Naive B cell (primary cell): ENCODE measurements at regions not wholly inside any gene's neighbourhood (a gene's known extent, or its start where the extent isn't known, plus 50 kb on each side); places are given as distances from the start of the nearest gene placed in this dataset.
"Not testable (repeated sequence)": the region's sequence is repeated elsewhere in the genome, so short reads cannot be mapped to it uniquely, and the experiment has no call there.

Source experiments
- ATAC-seq, 2 donors: fragments of 150-1000 bp; cut with Tn5 transposase; 2 replicates each; pipeline ENCODE4 v1.10.0; 2021; ENCODE audit warnings: low read depth in 2 of 2, mild to moderate bottlenecking in 2 of 2, moderate library complexity in 2 of 2
- DNase-seq: peaks from one replicate; pipeline ENCODE4 v3.0.0; 2022
- H3K27ac Mint-ChIP-seq, 6 donors: one replicate each; pipeline ENCODE4 v1.8.0; 2020 to 2022; ENCODE audit warnings: mild to moderate bottlenecking in 6 of 6, mixed read lengths in 6 of 6, moderate library complexity in 5 of 6, inconsistent platforms in 2 of 6
- H3K27me3 Mint-ChIP-seq, 3 donors: one replicate each; pipeline ENCODE4 v1.8.0; 2021 to 2022; ENCODE audit warnings: mixed read lengths in 3 of 3, mild to moderate bottlenecking in 1 of 3
- H3K36me3 Mint-ChIP-seq, 2 donors: one replicate each; pipeline ENCODE4 v1.8.0; 2020 to 2022; ENCODE audit warnings: mixed read lengths in 2 of 2, inconsistent platforms in 1 of 2, mild to moderate bottlenecking in 1 of 2
- H3K4me1 Mint-ChIP-seq, 3 donors: one replicate each; pipeline ENCODE4 v1.8.0; 2020 to 2022; ENCODE audit warnings: mixed read lengths in 3 of 3, inconsistent platforms in 1 of 3, mild to moderate bottlenecking in 1 of 3, moderate library complexity in 1 of 3
- H3K4me3 Mint-ChIP-seq, 8 donors: one replicate each; pipeline ENCODE4 v1.8.0; 2020 to 2022; ENCODE audit warnings: mild to moderate bottlenecking in 8 of 8, mixed read lengths in 8 of 8, moderate library complexity in 8 of 8, inconsistent platforms in 2 of 8
- H3K9me3 Mint-ChIP-seq, 7 donors: one replicate each; pipeline ENCODE4 v1.8.0; 2020 to 2022; ENCODE audit warnings: mixed read lengths in 7 of 7, mild to moderate bottlenecking in 5 of 7, inconsistent platforms in 2 of 7, moderate library complexity in 1 of 7

- H3K27ac Mint-ChIP-seq: no peak overlapping the region
- DNase-seq (no peak), ATAC-seq (no peak)
- no peaks in the 10 kb centered on the region for H3K27me3 Mint-ChIP-seq
- H3K4me1 Mint-ChIP-seq: no peaks in the 10 kb centered on the region
- no peaks in the 10 kb centered on the region for H3K36me3 Mint-ChIP-seq
- H3K4me3 Mint-ChIP-seq: no peak overlapping the region
- H3K9me3 Mint-ChIP-seq: peaks cover 0 to 9% (median 3%) of the 10 kb centered on the region in 7 donors
These were observed 674.2 kb upstream of the MANEA start for GRCh38 chr6:94902974-94903628.

- Mint-ChIP-seq H3K27ac (no peak overlapping the region), H3K4me3 (no peak overlapping the region), H3K27me3 (no peaks in the 10 kb centered on the region), H3K9me3 (peaks cover 0 to 8% (median 0%) of the 10 kb centered on the region in 7 donors), H3K4me1 (no peaks in the 10 kb centered on the region), H3K36me3 (no peaks in the 10 kb centered on the region)
- DNase-seq (no peak), ATAC-seq (no peak)
These were observed 678.1 kb upstream of the MANEA start for GRCh38 chr6:94899191-94899590.

- H3K36me3 Mint-ChIP-seq: no peaks in the 10 kb centered on the region
- DNase-seq (no peak), ATAC-seq (no peak)
- H3K9me3 Mint-ChIP-seq: peaks cover 0 to 4% (median 0%) of the 10 kb centered on the region in 7 donors
- no peak overlapping the region for H3K4me3 Mint-ChIP-seq
- H3K4me1 Mint-ChIP-seq: no peaks in the 10 kb centered on the region
- H3K27me3 Mint-ChIP-seq: no peaks in the 10 kb centered on the region
- no peak overlapping the region for H3K27ac Mint-ChIP-seq
These were observed 683.0 kb upstream of the MANEA start for GRCh38 chr6:94894300-94894699.

- H3K4me3 Mint-ChIP-seq: no peak overlapping the region
- DNase-seq (no peak), ATAC-seq (no peak)
- H3K27me3 Mint-ChIP-seq: no peaks in the 10 kb centered on the region
- H3K4me1 Mint-ChIP-seq: no peaks in the 10 kb centered on the region
- H3K27ac Mint-ChIP-seq: no peak overlapping the region
- H3K36me3 Mint-ChIP-seq: no peaks in the 10 kb centered on the region
- peaks cover 0 to 4% (median 0%) of the 10 kb centered on the region in 7 donors for H3K9me3 Mint-ChIP-seq
These were observed 684.0 kb upstream of the MANEA start for GRCh38 chr6:94893327-94893726.

- not testable (repeated sequence) for ATAC-seq, H3K4me3 Mint-ChIP-seq, H3K9me3 Mint-ChIP-seq, H3K4me1 Mint-ChIP-seq, H3K27ac Mint-ChIP-seq, DNase-seq, H3K27me3 Mint-ChIP-seq, H3K36me3 Mint-ChIP-seq
These were observed 703.5 kb upstream of the MANEA start for GRCh38 chr6:94873819-94874218.

GRCh38 chr6:94862112-94862511 is 715.2 kb upstream of the MANEA start:
- Mint-ChIP-seq H3K36me3 (no peaks in the 10 kb centered on the region), H3K4me1 (no peaks in the 10 kb centered on the region), H3K4me3 (no peak overlapping the region), H3K27me3 (no peaks in the 10 kb centered on the region), H3K9me3 (peaks cover 0 to 2% (median 0%) of the 10 kb centered on the region in 7 donors), H3K27ac (no peak overlapping the region)
- no peak for ATAC-seq
- DNase-seq: no peak

- Mint-ChIP-seq H3K4me3 (no peak overlapping the region), H3K27me3 (no peaks in the 10 kb centered on the region), H3K4me1 (no peaks in the 10 kb centered on the region), H3K9me3 (peaks cover 0 to 2% (median 0%) of the 10 kb centered on the region in 7 donors), H3K27ac (no peak overlapping the region), H3K36me3 (no peaks in the 10 kb centered on the region)
- no peak for ATAC-seq
- no peak for DNase-seq
These were observed 717.4 kb upstream of the MANEA start for GRCh38 chr6:94859924-94860323.

- not testable (repeated sequence) for ATAC-seq, H3K4me3 Mint-ChIP-seq, DNase-seq
These were observed 720.3 kb upstream of the MANEA start for GRCh38 chr6:94856999-94857398.

GRCh38 chr6:94851329-94851728 is 726.0 kb upstream of the MANEA start:
- not testable (repeated sequence) for DNase-seq, H3K36me3 Mint-ChIP-seq, H3K27me3 Mint-ChIP-seq, H3K27ac Mint-ChIP-seq, ATAC-seq, H3K4me3 Mint-ChIP-seq, H3K4me1 Mint-ChIP-seq
- H3K9me3 Mint-ChIP-seq: peaks cover 0 to 15% (median 8%) of the 10 kb centered on the region in 7 donors

More at GRCh38 chr6:94856999-94857398, 720.3 kb upstream of the MANEA start:
- H3K36me3 Mint-ChIP-seq, H3K4me1 Mint-ChIP-seq, H3K27ac Mint-ChIP-seq, H3K27me3 Mint-ChIP-seq: not testable (repeated sequence)
- H3K9me3 Mint-ChIP-seq: peaks cover 0 to 12% (median 6%) of the 10 kb centered on the region in 7 donors

GRCh38 chr6:94845742-94846141 is 731.6 kb upstream of the MANEA start:
- no peaks in the 10 kb centered on the region for H3K4me1 Mint-ChIP-seq
- no peaks in the 10 kb centered on the region for H3K27me3 Mint-ChIP-seq
- DNase-seq (no peak), ATAC-seq (no peak)
- peaks cover 0 to 3% (median under 1%) of the 10 kb centered on the region in 7 donors for H3K9me3 Mint-ChIP-seq
- no peaks in the 10 kb centered on the region for H3K36me3 Mint-ChIP-seq
- H3K4me3 Mint-ChIP-seq: no peak overlapping the region
- no peak overlapping the region for H3K27ac Mint-ChIP-seq

GRCh38 chr6:94835264-94835663 is 742.1 kb upstream of the MANEA start:
- Mint-ChIP-seq H3K9me3 (peaks cover 0 to 6% (median 0%) of the 10 kb centered on the region in 7 donors), H3K27ac (no peak overlapping the region), H3K4me3 (no peak overlapping the region), H3K36me3 (no peaks in the 10 kb centered on the region), H3K27me3 (no peaks in the 10 kb centered on the region), H3K4me1 (no peaks in the 10 kb centered on the region)
- ATAC-seq (no peak), DNase-seq (no peak)

- Mint-ChIP-seq H3K36me3 (no peaks in the 10 kb centered on the region), H3K4me3 (no peak overlapping the region), H3K27ac (no peak overlapping the region), H3K4me1 (no peaks in the 10 kb centered on the region), H3K9me3 (peaks cover 0 to 9% (median 4%) of the 10 kb centered on the region in 7 donors), H3K27me3 (no peaks in the 10 kb centered on the region)
- ATAC-seq (no peak), DNase-seq (no peak)
These were observed 763.5 kb upstream of the MANEA start for GRCh38 chr6:94813806-94814205.

- DNase-seq (no peak), ATAC-seq (no peak)
- Mint-ChIP-seq H3K4me1 (no peaks in the 10 kb centered on the region), H3K36me3 (no peaks in the 10 kb centered on the region), H3K4me3 (no peak overlapping the region), H3K27ac (no peak overlapping the region), H3K27me3 (no peaks in the 10 kb centered on the region), H3K9me3 (peaks cover 0 to 12% (median 4%) of the 10 kb centered on the region in 7 donors)
These were observed 776.0 kb upstream of the MANEA start for GRCh38 chr6:94801344-94801743.

GRCh38 chr6:94785514-94785913 is 791.8 kb upstream of the MANEA start:
- no peak for ATAC-seq
- Mint-ChIP-seq H3K9me3 (peaks cover 3 to 13% (median 10%) of the 10 kb centered on the region in 7 donors), H3K27ac (peak overlapping the region in 1 of 6 donors; percentile 49), H3K27me3 (no peaks in the 10 kb centered on the region), H3K4me1 (no peaks in the 10 kb centered on the region), H3K4me3 (no peak overlapping the region), H3K36me3 (no peaks in the 10 kb centered on the region)
- DNase-seq: no peak

- not testable (repeated sequence) for H3K27ac Mint-ChIP-seq, H3K27me3 Mint-ChIP-seq, DNase-seq, H3K36me3 Mint-ChIP-seq, H3K4me3 Mint-ChIP-seq, H3K4me1 Mint-ChIP-seq, ATAC-seq
- peaks cover 7 to 13% (median 10%) of the 10 kb centered on the region in 7 donors for H3K9me3 Mint-ChIP-seq
These were observed 792.3 kb upstream of the MANEA start for GRCh38 chr6:94785081-94785480.
